Nephron progenitor cell (in vitro differentiated cells): ENCODE measurements at regions not wholly inside any gene's neighbourhood (a gene's known extent, or its start where the extent isn't known, plus 50 kb on each side); places are given as distances from the start of the nearest gene placed in this dataset.

Experiments used
- DNase-seq: peaks from one replicate; pipeline ENCODE4 v3.0.0; 2021
- H3K27ac Mint-ChIP-seq: 2 replicates; pipeline ENCODE4 v1.8.0; 2021; ENCODE audit warnings: mild to moderate bottlenecking, moderate library complexity, mixed read lengths
- H3K27me3 Mint-ChIP-seq: 2 replicates; pipeline ENCODE4 v1.8.0; 2021; ENCODE audit warnings: mild to moderate bottlenecking, low read depth, mixed read lengths; ENCODE audit not compliant: poor library complexity
- H3K36me3 Mint-ChIP-seq: 2 replicates; pipeline ENCODE4 v1.8.0; 2021; ENCODE audit warnings: low read depth, mixed read lengths
- H3K4me1 Mint-ChIP-seq: 2 replicates; pipeline ENCODE4 v1.8.0; 2021; ENCODE audit warnings: mixed read lengths
- H3K4me3 Mint-ChIP-seq: 2 replicates; pipeline ENCODE4 v1.8.0; 2021; ENCODE audit warnings: mild to moderate bottlenecking, moderate library complexity, mixed read lengths
- H3K9me3 Mint-ChIP-seq: 2 replicates; pipeline ENCODE4 v1.8.0; 2021; ENCODE audit warnings: mild to moderate bottlenecking, moderate library complexity, mixed read lengths
- CTCF ChIP-seq: fragments of 200-600 bp; sonication (generic); IDR thresholded peaks from 2 replicates; pipeline ENCODE4 v1.5.0; 2021; ENCODE audit warnings: antibody characterized with exemption

GRCh38 chr1:60596791-60597750, 485.3 kb upstream of the NFIA start:
- no peak for TF ChIP-seq CTCF
- Mint-ChIP-seq H3K27me3 (peaks cover 5% of the 10 kb centered on the region), H3K27ac (no peak overlapping the region), H3K4me1 (no peaks in the 10 kb centered on the region), H3K4me3 (no peak overlapping the region), H3K9me3 (peaks cover 6% of the 10 kb centered on the region), H3K36me3 (no peaks in the 10 kb centered on the region)
- no peak for DNase-seq

- Mint-ChIP-seq H3K9me3 (peaks cover 6% of the 10 kb centered on the region), H3K4me1 (no peaks in the 10 kb centered on the region), H3K36me3 (no peaks in the 10 kb centered on the region), H3K27me3 (no peaks in the 10 kb centered on the region), H3K4me3 (no peak overlapping the region), H3K27ac (no peak overlapping the region)
- no peak for TF ChIP-seq CTCF
- DNase-seq, result no peak
These were observed 490.8 kb upstream of the NFIA start for GRCh38 chr1:60591583-60591982.

GRCh38 chr1:60589916-60590315, 492.4 kb upstream of the NFIA start:
- H3K9me3 Mint-ChIP-seq, result peaks cover 7% of the 10 kb centered on the region
- H3K4me3 Mint-ChIP-seq, result no peak overlapping the region
- no peaks in the 10 kb centered on the region for H3K27me3 Mint-ChIP-seq
- DNase-seq, result no peak
- no peak overlapping the region for H3K27ac Mint-ChIP-seq
- no peaks in the 10 kb centered on the region for H3K36me3 Mint-ChIP-seq
- no peak for TF ChIP-seq CTCF
- no peaks in the 10 kb centered on the region for H3K4me1 Mint-ChIP-seq

- H3K9me3 Mint-ChIP-seq, result peaks cover 14% of the 10 kb centered on the region
- no peaks in the 10 kb centered on the region for H3K27me3 Mint-ChIP-seq
- H3K4me3 Mint-ChIP-seq, result no peak overlapping the region
- DNase-seq, result no peak
- H3K4me1 Mint-ChIP-seq, result no peaks in the 10 kb centered on the region
- peaks cover 4% of the 10 kb centered on the region for H3K36me3 Mint-ChIP-seq
- H3K27ac Mint-ChIP-seq, result no peak overlapping the region
- TF ChIP-seq CTCF, result no peak
These were observed 493.2 kb upstream of the NFIA start for GRCh38 chr1:60589046-60589748.

- H3K4me3 Mint-ChIP-seq, result no peak overlapping the region
- no peaks in the 10 kb centered on the region for H3K4me1 Mint-ChIP-seq
- peaks cover 32% of the 10 kb centered on the region for H3K9me3 Mint-ChIP-seq
- DNase-seq, result no peak
- H3K27me3 Mint-ChIP-seq, result no peaks in the 10 kb centered on the region
- H3K36me3 Mint-ChIP-seq, result peaks cover 11% of the 10 kb centered on the region
- H3K27ac Mint-ChIP-seq, result no peak overlapping the region
- TF ChIP-seq CTCF, result no peak
These were observed 498.0 kb upstream of the NFIA start for GRCh38 chr1:60584371-60584770.
